ENCODE measurements at regions not wholly inside any gene's neighbourhood (a gene's known extent, or its start where the extent isn't known, plus 50 kb on each side); places are given as distances from the start of the nearest gene placed in this dataset.

DNA sequence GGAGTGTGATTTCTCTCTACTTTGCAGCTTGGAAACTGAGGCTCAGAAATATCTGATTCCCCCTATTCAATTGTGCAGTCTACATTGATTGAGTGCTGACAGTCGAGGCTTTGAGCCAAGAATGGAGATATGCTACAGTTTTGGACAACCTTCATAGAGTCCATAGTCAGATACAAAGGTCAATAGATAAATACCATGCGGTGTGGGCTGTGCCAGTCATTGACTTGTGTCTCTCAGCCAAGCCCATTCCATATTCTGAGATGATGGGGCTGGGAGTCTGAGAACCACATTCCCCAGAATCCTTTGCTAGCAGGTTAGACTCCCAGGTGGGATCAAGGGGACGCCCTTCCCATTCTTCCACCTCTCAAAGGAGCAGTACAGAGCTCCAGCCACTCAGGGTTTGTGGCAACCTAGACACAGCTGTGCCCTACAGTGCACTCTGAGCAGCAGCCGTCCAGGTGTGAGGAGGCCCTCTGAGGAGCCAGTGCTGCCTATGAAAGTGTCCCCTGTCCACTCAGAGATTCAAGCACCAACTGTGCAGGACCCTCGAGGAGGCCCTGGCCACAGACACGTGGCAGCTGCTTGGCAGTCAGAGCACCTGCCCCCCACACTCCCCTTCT, 348.3 kb downstream of the CYRIA start:
- ATAC-seq: no peak
- no peak for DNase-seq

DNA sequence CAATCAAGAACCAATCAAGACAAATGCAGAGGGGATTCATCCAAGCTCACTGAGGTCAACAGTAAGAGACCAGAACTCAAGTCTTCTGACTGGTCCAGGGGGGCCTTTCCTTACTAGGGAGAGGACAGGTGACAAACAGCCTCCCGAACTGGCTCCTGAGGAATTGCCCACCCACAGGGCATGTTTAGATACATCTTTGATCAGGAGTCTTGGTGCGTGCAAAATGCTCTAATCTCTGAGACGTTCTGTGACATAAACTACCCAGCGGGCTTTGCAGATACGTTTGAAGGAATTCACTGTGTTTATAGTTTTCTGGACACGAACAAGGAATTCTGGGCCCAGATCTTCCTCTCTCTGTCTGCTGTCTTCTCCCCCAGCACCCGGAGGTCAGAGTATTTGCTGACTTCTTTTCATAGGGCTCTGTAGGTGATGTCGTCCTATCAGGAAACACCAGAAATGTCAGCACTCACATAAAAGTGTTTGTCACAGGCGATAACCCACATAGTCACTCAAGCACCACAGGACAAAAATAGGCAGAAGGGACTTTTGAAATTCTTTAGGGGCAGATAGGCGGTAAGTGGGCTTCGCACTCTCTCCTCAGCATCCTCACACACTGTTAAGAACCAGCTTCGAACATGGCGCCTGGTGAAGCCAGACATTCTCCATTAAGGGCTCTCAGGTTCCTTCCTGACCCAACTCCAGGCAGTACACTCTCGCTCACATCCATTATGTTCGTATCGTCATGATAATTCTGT, 349.0 kb downstream of the CYRIA start:
- DNase-seq (no peak), ATAC-seq (no peak)

DNA sequence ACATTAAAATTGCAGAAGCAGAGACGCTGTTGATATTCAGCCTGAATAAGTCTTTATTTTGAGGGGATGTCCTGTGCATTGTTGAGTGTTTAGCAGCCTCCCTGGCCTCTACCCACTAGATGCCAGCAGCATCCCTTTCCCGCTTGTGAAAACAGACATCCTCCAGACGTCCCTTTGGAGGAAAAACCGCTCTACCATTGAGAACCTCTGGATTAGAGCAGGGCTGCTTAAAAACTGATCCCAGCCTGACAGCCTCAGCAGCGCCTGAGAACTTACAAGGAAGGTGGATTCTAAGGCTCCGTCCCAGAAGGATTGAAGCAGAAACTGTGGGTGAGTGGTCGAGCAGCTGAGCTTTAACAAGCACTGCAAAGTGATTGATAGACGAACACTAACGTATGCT, 349.7 kb downstream of the CYRIA start:
- ATAC-seq (no peak), DNase-seq (no peak)

DNA sequence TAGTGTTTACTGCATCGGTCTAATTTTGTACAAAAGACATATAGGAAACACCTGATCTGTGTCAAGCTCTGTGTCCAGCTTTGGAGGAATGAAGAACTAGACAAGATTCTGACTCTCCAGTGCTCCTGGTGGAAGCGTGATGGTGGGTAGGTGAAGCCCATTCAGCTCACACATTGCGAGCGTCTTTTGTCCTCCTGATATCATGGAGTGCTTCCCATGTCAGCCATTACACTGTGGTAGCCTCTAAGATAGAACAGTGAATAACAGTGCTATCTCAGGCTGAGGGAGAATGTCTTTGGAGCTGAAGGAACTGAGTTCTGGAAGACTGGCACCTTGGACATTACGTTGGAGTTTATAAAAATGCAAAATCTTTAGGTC, 350.2 kb downstream of the CYRIA start:
- DNase-seq (no peak), ATAC-seq (no peak)

DNA sequence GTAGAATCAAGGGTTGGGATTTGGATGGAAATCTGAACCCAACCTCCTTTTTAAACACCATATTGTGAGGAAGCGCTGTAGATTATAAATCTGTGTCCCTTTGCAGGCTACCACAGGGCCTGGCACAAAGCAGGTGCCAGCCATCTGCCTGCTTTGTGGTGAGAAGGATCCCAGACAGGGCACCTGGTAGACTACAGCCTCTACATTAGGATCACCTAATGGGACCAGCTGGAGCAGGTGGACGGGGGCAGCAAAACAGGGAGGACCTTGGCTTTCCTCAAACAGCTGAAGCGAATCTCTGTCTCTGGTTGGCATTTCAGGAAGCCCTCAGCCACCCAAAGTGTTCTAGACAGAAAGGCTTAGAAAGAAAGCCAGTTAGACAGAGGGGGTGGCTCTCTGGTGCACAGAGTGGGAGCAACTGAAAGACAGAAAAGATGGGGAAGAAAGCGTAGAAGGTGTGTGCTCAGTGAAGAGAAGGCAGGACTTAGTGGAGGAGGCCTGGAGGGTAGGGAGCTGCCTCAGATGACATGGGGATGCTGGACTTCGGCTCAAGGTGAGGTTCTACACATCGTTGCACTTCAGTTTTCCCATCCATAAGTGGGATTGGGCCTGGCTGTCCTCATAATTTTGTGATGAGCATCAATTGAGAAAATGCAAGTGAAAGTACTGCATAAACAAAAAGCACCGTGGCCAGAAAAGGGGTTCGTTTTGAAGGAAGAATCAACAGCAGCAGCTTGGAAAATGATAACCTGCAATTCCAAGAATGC, 350.8 kb downstream of the CYRIA start:
- DNase-seq: no peak
- no peak for ATAC-seq

DNA sequence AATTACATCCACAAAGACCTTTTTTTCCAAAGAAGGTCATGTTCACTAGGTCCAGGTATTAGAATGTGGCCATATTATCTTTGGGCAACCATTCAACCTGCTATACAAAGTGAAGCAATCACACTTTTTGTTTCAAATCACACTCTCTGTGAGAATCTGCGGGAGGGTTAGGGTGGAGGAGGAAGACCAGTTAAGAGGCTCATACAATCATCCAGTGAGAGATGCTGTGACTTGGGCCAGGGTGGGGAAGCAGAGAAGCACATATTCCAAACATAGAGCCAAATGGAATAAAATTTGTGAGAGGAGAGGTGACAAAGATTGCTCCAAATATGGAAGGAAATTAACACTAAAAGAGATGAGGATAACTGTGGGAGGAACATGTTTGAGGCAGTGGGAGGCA, 351.6 kb downstream of the CYRIA start:
- DNase-seq: no peak

DNA sequence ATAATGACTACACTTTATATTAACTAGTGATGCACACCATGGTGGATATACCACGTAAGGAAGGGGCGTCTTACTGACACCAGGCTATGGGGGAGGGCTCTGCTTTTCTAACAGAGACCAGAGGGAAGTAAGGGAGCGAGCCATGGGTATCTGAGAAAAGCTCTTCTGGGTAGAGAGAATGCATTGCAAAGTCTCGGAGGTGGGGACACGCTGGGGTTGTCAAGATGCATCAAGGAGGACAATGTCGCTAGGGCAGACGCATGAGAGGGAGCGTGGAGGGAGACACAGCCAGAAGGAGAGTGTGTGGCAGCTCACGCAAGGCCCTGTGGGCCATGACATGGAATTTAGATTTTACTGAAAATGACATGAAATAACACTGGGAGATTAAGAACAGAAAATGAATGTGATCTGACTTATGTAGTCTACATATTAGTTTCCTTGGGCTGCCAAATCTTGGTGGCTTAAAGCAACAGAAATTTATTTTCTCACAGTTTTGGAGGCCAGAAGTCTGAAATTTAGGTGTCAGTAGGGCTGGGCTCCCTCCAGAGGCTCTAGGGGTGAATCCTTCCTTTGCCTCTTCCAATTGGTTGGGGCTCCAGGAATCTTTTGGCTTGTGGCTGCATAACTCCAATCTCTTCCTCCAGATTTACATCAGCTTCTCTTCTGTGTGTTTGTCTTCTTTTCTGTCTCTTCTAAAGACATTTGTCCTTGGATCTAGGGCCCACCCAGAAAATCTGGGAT, 352.2 kb downstream of the CYRIA start:
- no peak for DNase-seq
- no peak for ATAC-seq

More for the DNA sequence above, 351.6 kb downstream of the CYRIA start:
- no peak for ATAC-seq

DNA sequence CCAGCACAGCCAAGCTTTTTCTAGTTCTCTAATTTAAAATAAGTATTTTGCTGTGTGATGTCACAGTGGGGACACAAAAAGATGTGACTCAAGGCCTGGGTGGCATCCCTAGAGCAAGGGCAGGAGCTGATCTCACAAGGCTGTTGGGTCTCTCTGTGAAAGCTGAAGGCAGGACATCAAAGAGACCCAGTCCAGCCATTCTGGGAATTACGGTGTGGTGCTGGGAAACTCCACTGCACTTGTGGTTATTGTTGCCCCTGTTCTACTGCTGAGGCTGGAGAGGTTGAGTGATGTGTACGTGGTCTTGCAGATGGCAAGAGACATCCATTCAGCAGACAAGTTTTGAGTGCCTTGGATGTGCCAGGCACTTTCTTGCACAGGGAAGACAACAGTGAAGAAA, 352.9 kb downstream of the CYRIA start:
- ATAC-seq (no peak), DNase-seq (no peak)

DNA sequence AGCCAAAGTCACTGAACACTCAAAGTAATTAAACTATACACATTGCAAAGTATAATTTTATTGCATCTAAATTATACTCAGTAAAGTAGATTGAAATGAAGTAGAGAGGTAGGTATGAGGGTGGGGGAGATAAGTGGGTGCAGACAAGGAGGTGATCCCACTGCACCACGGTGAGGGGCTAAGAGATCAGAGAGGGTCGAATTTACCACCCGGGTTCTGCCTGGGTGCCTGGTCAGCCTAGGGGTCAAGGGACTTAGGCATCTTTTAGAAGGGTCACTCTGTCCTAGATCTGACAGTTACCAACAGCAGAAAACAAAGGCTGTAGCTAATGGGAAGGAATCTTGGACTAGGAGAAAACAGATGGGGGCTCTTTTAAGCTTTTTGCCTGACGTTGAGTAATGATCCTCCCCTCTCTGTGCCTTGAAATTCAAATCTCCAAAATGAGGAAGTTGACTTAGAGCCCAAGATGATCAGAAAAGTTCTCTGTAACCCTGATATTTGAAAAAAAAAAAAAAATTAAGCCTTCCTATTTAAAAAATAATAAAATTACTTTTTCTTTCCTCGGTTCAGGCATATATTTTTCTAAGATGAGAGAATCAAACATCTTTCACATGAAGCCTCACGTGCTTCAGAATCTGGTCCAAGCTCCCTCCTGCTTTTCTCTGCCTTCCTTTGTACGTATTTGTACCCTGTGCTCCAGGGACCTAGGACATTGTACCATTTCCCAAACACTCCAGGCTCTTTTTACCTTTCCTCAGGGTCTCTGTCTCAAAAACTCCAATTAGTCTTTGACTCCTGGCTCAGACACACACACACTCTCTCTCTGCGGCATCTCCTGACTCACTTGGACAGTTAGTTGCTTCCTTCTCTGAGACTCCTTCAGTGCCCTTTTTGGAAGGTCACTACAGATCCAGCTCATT, 353.9 kb downstream of the CYRIA start:
- DNase-seq: no peak
- ATAC-seq: no peak

DNA sequence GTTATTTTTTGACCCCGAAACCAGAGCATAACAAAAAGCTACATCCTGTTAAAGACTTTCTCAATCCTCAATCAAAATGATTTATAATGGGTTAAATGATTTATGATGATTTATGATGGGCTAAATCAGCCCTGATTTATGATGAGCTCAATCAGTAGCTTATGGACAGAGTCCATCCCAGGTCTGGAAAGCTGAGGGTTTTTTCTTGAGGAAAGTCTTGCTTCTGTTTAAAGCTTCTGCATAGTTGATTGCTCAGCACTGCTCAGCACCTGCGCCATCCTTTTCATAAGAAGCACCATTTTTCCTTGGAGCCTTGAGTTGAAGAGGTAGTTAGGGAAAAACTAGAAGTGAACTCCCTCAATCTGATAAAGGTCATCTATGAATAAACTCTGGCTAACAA, 356.8 kb downstream of the CYRIA start:
- no peak for ATAC-seq

DNA sequence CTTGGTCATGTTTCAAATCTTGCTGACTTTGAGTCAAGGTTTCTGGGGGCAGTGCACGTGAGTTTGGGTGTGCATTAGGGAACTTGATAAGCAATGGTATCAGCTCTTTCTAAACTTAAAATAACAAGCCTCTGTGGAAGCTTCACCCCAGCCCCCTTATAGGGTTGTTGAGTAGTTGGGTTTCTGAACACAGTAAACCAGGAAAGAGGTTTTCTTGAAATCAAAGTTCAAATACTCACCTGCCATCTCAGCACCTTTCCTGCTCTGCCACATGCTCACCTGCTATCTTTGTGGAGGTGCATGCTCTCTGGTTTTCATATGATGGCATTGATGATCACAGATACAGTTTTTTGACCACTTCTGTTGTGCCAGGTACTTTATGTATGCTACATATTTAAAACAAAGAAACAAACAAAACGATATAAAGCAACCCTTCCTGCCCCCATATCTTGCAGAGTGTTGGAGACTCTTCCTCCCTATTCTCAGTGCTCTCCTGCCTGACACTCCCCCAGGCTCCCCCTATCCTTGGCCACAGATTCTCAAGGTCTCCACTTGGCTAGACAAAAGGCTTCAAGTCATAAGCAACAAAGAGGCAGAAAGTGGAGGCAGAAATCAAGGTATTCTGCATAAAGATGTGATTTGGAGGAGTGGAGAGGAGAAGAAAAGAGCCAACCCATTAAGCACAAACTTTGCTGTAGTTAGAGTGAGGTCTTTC, 360.6 kb downstream of the CYRIA start:
- no peak for ATAC-seq
- no peak for DNase-seq

More for the DNA sequence above, 356.8 kb downstream of the CYRIA start:
- DNase-seq: no peak

DNA sequence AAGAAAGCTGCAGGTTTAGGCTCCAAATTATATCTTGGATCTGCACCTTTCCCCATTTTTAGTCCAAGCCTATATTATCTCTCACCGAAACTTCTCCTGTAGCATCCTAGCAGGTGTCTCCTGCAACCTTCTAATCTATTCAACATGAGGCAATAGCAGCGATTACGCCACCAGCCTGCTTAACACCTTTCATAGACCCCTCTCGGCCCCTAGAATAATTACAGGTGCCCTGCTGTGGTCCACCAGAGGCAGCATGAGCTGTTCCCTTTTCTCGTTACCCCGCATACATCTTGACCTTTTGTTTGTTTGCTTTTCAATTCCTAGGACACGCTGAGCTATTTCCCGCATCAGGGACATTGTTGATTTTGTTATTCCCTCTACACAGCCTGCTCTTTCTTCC, 361.9 kb downstream of the CYRIA start:
- ATAC-seq: no peak
- no peak for DNase-seq

DNA sequence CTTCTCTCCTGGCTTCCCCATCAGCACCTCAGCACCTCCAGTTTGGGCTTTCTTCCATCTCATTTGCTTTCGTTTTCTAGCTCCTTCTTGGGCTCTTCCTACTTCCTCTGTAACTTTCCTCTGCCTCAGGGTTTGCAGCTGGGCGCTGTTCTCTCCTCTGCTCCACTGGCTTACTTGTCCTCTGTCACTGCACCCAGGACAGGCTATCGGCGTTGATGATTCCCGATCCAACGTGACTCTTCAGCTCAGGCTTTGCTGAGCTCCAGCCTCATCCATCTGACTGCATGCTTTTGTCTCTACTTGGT, 362.4 kb downstream of the CYRIA start:
- no peak for DNase-seq
- no peak for ATAC-seq

DNA sequence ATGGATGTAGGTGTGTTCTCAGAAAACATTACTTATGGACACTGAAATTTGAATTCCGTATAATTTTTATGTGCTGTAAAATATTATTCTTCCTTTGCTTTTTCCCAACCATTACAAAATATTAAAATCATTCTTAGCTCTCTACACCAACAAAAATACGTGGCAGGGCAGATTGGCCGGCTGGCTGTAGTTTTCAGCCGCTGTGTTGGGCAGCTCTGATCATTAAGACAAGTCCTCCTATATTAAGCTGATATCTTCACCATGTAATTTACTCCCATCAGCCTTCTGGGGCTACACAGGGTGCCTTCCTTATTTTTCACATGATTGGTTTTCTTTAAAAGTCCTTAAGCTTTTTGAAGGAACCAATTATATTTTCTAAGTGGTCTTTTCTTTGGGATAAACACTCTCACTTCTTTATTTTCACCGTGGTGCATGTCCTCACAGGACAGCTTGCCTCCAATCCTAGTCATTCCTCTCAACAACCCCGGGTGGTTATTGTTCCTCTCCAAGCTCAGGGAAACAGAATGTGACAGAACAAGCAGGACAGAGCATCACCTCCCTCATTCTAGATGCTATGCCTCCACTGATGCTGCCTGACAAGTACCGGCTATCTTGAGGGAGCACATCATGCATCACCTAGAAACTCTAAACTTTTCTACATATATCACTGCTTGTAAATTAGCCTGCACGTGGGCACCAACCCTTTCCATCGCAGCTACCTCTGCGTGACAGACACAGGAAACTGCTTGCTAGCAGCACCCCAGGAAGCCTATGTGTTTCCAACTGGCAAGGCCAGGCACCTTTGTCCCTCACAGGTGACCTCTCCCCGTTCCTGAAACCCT, 362.3 kb downstream of the MYCN start:
- no peak for DNase-seq
- ATAC-seq: no peak

DNA sequence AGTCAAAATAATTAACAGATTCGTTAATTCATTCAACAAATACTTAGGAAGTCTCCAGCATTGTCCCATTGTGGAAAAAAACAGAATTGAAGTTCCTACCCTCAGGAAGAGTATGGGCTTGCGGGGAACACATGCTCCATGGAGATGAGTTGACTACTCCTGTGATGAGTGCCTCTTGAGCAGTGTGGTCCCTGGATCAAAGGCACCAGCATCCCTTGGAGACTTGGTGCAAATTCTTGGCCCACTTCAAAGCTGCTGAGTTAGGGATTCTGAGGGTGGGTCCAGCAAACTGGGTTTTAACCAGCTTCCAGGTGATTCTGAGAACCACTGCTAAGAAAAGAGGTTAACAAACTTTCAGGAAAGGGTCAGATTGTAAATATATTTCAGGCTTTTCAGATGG, 361.6 kb downstream of the MYCN start:
- ATAC-seq: no peak
- no peak for DNase-seq

DNA sequence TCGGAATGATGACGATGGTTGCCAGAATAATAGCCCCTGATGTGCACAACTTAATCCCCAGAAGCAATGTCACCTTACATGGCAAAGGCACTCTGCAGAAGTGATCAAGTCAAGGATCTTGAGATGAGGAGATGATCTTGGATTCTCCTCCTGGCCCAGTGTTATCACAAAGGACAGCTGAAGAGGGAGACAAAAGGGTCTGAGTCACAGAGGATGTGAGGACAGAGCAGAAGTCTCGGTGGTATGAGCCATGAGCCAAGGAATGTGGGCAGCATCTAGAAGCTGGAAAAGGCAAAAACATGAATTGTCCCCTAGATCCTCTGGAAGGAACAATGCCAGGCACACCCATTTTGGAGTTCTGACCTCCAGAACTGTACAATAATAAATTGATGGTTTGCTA, 358.5 kb downstream of the MYCN start:
- ATAC-seq: no peak
- DNase-seq: no peak

DNA sequence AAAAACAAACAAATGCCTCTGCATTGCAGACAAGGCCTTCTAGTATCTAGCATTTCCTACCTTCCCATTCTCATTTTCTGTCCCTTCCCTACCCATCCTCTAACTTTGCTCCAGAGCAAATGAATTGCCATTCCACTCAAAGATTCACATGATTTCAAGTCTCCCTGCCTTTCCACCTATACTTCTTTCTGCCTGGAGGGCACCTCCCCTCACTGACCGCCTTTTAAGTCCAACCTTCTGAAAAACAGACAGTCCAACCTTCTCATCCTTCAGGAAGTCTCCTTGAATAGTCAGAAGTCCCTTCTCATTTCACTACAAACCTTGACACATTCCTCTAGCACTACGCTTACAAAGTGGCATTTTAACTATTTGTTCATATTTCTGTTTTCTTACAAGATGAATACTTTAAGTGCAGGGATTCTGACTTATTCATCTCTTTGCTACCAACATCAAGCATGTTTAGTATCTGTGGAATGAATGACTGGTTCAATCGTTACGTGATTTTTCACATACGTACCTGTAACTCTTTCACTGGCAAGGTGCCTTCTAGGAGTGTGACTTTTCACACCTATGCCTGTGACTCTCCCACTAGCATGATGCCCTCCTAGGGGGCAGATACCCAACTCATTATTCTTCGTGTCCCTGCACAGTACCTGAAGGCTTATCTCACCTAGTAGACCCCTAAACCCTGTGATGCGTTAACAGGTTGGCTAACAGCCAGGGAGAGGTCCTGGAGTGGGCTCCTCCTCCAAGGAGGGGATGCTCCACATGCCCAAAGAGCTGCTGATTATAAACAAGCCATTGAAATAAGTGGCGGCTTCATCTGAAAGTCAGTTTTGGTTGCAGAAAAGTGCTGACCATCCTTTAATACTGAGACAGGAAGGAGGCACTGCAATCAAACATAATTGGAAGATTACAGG, 356.2 kb downstream of the MYCN start:
- ATAC-seq: no peak

DNA sequence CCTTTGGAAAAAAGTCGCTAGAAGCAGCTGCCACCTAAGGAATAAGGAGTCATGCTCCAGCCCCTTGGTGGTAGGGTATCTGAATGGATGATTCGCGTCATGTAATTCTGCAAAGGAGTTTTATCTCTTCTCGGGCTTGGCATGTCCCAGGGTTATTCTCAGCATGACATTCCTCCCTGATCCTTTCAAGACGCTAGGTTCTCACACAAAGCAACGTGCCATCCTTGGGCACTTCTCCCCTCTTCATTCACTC, 355.6 kb downstream of the MYCN start:
- ATAC-seq (no peak), DNase-seq (no peak)

More for the DNA sequence above, 356.2 kb downstream of the MYCN start:
- no peak for DNase-seq

DNA sequence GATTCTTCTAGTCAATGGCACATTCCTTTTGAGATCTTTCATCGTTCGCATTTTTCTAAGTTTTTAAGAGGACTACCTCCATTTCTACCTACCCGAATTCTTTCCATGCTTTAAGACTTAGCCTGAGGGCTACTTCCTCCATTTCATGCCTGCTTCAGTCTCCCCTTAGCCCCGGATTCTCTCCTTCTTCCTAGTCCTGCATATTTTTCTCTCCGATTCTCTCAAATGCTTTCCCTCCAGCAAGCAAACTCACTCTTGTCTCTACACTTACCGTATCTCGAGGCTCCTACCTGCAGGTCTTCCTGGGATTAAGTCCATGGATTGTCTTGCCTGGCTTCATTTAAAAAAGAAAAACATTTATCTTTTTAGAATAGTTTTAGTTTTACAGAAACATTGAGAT, 354.4 kb downstream of the MYCN start:
- DNase-seq (no peak), ATAC-seq (no peak)

Measured in stimulated activated naive CD8-positive, alpha-beta T cell treated with anti-CD3 and anti-CD28 coated beads, Interleukin-15, Interleukin-2, amounts not matched to agents 100 U/mL and 50 U/mL, for 24 hours (primary cell).